GM12865 (cell line): ENCODE measurements at regions not wholly inside any gene's neighbourhood (a gene's known extent, or its start where the extent isn't known, plus 50 kb on each side); places are given as distances from the start of the nearest gene placed in this dataset.

Experiments
- DNase-seq: peaks from one replicate; pipeline ENCODE4 v3.0.0; 2010; ENCODE audit warnings: low read depth
- H3K4me3 ChIP-seq: 2 replicates; pipeline ENCODE4 v1.5.1; 2011; ENCODE audit warnings: mild to moderate bottlenecking, low read depth, low read length, control low read depth
- TF ChIP-seq, protein P1 (sequence below): IDR thresholded peaks from 2 replicates; pipeline ENCODE4 v1.5.1; 2011; ENCODE audit warnings: low read length, control low read depth, low read depth, inconsistent platforms; ENCODE audit not compliant: insufficient read depth; ENCODE audit errors: missing control alignments

DNA sequence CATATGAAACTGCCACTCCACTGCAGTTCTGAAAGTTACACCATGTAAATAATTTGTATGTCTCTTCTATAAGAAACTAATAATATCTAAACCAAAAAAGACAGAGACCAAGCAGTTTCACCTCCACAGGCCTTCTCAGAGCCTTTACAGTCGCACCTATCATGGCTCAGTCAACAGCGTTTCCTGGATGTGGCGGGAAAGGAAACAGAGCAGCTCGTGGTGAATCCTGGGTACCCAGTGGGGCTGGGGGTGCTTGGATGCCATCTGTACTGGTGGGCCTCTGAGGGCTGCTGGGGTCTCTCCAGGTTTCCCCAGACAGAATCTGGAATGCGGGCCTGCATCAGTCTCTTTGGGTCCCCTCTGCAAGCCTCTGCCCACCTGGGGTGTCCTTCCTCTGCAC is 100.2 kb upstream of the CASZ1 start:
- DNase-seq: peak; percentile 17
- TF ChIP-seq, protein P1, sequence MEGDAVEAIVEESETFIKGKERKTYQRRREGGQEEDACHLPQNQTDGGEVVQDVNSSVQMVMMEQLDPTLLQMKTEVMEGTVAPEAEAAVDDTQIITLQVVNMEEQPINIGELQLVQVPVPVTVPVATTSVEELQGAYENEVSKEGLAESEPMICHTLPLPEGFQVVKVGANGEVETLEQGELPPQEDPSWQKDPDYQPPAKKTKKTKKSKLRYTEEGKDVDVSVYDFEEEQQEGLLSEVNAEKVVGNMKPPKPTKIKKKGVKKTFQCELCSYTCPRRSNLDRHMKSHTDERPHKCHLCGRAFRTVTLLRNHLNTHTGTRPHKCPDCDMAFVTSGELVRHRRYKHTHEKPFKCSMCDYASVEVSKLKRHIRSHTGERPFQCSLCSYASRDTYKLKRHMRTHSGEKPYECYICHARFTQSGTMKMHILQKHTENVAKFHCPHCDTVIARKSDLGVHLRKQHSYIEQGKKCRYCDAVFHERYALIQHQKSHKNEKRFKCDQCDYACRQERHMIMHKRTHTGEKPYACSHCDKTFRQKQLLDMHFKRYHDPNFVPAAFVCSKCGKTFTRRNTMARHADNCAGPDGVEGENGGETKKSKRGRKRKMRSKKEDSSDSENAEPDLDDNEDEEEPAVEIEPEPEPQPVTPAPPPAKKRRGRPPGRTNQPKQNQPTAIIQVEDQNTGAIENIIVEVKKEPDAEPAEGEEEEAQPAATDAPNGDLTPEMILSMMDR: no peak
- no peak overlapping the region for H3K4me3 ChIP-seq

DNA sequence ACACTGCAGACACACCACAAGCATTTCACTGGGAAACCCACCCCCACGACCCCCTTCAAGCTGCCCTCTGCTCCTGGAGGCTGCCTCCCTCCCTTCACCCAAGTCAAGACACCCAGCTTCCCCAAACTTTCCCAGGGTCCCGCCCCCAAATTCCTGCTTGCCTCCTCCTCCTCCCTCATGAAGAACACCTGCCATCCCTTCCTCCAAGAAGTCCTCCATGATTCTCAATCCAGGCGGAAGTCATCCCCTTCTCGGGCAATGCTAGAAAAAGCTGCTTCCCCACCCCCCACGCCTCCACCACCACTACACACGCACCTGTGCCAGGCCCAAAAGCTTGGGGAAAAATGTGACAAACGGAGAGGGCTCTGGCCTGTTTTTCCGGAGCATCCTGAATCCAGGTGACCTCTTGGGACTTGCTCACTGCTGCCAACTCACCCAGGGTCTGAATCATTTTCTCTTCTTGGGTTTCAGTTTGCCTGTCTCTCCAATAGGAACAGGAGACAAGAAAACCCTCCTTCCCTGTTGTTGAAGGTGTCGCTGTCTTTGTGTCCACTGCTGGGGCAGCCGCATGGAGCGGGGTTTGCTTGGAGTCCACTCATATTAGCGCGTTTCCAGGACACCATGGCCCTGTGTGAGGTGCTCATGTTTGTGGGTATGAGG is 101.0 kb upstream of the CASZ1 start:
- TF ChIP-seq, protein P1: no peak
- no peak for DNase-seq
- H3K4me3 ChIP-seq: no peak overlapping the region

DNA sequence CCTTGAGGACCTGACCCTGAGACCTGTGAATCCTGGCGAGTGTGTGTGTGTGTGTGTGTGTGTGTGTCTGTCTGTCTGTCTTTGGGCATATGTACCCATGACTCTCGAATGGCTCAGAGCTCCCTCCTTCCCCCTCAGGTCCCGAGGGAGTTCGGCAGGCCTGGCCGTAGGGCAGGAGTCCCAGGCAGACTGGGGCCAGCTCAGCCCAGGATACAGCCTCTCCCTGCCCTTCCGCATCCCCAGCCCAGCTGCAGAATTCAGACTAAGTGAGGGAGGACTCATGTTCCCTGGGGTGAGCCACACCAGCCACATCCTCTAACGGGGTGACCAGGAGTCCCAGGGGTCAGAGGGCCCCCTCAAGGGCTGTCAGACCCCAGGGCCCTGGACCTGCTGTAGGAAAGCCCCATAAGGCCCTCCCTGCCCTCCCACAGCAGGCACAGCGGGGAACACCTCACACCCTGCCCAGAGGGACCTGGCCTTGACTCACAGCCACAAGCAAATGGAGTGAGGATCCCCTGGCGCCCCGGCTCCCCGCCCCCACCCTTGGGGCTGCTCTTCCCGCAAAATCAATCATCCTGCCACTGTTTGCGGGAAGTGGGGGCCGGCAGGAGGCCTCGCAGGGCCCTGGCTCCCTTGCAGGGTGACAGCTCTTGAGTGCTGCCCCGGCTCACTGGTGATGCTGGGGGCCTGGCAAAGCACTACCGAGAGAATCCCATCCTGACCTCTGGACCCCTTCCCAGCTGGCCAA is 101.7 kb upstream of the CASZ1 start:
- DNase-seq: no peak
- H3K4me3 ChIP-seq: no peak overlapping the region
- TF ChIP-seq, protein P1: no peak

DNA sequence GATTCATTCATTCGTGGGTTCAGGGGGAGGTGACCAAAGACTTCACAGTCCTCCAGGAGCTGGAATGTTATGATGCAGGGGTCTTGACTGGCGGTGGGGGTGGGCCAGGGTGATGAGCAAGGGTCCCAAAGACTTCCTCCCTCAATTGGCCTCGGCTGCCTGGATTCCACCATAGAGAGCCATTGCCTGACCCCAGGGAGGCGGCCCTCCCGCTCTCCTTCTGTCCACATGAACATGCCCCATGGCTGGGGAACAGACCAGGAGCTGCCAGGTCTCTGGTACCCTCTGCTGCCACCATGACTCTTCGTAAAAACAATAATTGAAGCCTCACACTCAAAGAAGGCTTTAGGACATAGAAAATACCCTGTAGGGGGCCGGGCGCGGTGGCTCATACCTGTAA is 102.5 kb upstream of the CASZ1 start:
- no peak for DNase-seq
- TF ChIP-seq, protein P1: no peak
- H3K4me3 ChIP-seq: no peak overlapping the region

DNA sequence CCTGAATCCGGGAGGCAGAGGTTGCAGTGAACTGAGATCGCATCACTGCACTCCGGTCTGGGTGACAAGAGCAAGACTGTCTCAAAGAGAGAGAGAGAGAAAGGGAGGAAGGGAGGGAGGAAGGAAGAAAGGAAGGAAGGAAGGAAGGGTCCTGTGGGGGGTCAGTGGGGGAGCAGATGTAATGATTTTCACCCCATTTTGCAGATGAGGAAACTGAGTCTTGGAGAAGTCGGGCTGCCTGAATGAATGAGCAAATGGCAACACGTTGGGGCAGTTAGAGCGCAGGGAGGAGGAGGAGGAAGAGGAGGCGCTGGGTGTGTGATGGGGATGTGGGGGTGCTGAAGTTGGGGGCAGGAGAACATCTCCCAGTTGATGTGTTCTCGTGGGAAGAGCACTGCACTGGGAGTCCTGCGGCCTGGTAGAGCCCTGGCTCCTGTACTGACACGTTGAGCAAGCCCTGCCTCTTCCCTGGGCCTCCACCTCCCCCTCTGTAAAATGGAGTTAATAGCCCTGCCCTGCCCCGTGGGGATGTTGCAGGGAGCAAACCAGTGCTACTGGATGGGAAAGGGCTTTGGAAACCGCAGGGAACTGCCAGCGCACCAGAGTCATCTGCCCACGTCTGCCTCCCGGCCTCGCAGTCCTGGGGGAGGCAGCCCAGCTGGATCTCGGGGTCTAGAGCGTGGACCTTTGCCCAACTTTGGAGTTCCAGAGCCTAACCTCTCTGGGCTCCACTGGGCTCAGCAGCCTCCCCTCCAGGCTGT is 103.2 kb upstream of the CASZ1 start:
- TF ChIP-seq, protein P1: no peak
- DNase-seq: no peak
- H3K4me3 ChIP-seq: no peak overlapping the region

DNA sequence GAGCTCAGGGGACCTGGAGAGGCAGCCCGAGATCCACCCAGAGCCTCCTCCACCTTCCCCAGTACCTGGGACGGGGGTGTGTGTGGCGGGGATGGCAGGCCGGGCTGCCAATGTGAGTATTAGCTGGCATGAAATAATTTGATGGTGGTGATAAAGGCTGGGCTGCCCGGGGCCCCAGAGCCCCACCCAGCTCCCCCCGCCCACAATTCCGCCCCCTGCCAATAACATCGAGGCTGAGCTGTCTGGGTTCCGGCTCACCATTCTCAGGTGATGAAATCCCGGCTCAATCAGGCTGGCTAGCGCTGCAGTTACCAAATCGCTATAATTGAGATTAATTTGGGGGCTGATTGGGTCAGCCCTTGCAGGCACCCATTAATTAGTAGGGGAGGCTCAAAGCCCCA is 103.8 kb upstream of the CASZ1 start:
- no peak overlapping the region for H3K4me3 ChIP-seq
- TF ChIP-seq, protein P1: no peak
- DNase-seq: no peak
